GM12872 (cell line): ENCODE measurements at regions not wholly inside any gene's neighbourhood (a gene's known extent, or its start where the extent isn't known, plus 50 kb on each side); places are given as distances from the start of the nearest gene placed in this dataset.

Source experiments
- TF ChIP-seq, protein P1 (sequence below): IDR thresholded peaks from 3 replicates; pipeline ENCODE4 v1.5.1; 2011; ENCODE audit warnings: low read depth, mild to moderate bottlenecking, low read length, moderate library complexity; ENCODE audit not compliant: insufficient read depth

DNA sequence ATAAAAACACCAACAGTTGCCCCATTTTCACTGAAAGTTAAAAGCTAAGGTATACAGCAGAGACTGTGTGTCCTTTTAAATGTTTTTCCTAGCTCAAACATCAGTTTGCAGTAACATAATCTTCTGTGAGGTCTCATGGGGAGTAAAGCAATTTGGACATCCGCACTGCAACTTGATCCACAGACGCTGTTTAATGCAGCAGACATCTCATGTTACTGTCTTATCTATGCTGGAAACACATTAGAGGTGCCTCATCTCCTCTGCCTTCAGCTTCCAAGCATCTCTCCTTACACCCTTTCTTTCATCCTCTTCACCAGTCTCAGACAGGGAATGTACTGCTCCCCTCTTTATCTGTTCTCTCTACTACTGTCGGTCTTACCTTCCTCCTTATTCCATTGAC is 53.7 kb upstream of the ATP11B start:
- TF ChIP-seq, protein P1, sequence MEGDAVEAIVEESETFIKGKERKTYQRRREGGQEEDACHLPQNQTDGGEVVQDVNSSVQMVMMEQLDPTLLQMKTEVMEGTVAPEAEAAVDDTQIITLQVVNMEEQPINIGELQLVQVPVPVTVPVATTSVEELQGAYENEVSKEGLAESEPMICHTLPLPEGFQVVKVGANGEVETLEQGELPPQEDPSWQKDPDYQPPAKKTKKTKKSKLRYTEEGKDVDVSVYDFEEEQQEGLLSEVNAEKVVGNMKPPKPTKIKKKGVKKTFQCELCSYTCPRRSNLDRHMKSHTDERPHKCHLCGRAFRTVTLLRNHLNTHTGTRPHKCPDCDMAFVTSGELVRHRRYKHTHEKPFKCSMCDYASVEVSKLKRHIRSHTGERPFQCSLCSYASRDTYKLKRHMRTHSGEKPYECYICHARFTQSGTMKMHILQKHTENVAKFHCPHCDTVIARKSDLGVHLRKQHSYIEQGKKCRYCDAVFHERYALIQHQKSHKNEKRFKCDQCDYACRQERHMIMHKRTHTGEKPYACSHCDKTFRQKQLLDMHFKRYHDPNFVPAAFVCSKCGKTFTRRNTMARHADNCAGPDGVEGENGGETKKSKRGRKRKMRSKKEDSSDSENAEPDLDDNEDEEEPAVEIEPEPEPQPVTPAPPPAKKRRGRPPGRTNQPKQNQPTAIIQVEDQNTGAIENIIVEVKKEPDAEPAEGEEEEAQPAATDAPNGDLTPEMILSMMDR, result no peak

DNA sequence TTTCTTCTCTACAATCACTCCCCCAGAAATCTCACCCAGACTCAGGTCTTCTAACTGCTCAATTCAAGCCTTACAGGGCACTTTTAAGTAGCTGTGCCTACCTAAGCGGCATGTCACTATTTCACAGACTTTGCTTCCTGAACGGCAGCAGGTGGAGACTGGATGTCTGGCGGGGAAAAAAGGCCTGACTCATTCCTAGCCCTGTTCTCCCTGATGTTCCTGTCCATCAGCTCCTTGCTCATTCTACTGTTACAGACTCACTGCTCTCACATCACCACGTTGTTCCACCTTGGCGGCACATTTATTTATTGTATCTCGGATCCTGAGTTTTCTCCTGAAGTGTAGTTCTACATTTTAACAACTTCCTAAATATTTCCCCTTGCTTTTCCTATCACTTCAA is 52.6 kb upstream of the ATP11B start:
- TF ChIP-seq, protein P1, result no peak

DNA sequence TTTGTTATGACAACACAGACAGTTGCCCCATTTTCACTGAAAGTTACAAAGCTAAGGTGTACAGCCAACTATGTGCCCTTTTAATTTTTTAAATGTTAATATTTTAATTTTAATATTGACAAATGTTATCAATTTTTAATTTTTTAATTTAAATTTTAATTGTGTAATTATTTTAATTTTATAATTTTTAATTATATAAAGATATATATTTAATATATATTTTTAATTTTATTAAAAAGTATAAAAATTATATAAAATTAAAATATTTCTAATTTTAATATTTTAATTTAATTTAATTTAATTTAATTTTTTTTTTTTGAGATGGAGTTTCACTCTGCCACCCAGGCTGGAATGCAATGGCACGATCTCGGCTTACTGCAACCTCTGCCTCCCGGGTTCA is 52.1 kb upstream of the ATP11B start:
- TF ChIP-seq, protein P1, result no peak
